Retinal pigment epithelial cell (primary cell): ENCODE measurements at regions not wholly inside any gene's neighbourhood (a gene's known extent, or its start where the extent isn't known, plus 50 kb on each side); places are given as distances from the start of the nearest gene placed in this dataset.

Source experiments
- DNase-seq: peaks from one replicate; pipeline ENCODE4 v3.0.0-alpha.2; 2010; ENCODE audit warnings: low read depth
- H3K4me3 ChIP-seq: 2 replicates; pipeline ENCODE4 v1.5.1; 2011; ENCODE audit warnings: mild to moderate bottlenecking, low read length, control low read depth, moderate library complexity
- TF ChIP-seq, protein P1 (sequence below): conservative IDR thresholded peaks from 2 replicates; pipeline ENCODE4 v1.5.1; 2011; ENCODE audit warnings: low read depth, low read length, control low read depth, inconsistent platforms

DNA sequence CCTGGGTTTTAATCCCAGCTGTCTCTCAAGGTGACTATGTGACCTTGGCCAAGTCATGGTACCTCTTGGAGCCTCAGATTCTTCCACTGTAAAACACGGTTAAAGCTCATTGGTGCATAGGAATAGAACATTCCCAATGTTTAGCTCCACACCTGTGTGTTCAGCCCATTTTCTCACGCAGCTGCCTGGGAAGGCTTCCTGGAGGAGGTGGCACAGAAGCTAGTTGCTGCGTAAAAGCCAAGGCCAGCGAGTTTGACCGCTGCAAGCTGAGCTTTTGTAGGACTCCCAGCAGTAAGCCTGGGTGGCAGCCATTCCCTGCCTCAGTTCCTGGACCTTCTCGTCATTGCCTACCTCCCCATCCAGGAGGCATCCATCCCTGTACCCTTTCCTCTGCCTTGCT lies 326.6 kb downstream of the RPS24 start:
- TF ChIP-seq, protein P1, sequence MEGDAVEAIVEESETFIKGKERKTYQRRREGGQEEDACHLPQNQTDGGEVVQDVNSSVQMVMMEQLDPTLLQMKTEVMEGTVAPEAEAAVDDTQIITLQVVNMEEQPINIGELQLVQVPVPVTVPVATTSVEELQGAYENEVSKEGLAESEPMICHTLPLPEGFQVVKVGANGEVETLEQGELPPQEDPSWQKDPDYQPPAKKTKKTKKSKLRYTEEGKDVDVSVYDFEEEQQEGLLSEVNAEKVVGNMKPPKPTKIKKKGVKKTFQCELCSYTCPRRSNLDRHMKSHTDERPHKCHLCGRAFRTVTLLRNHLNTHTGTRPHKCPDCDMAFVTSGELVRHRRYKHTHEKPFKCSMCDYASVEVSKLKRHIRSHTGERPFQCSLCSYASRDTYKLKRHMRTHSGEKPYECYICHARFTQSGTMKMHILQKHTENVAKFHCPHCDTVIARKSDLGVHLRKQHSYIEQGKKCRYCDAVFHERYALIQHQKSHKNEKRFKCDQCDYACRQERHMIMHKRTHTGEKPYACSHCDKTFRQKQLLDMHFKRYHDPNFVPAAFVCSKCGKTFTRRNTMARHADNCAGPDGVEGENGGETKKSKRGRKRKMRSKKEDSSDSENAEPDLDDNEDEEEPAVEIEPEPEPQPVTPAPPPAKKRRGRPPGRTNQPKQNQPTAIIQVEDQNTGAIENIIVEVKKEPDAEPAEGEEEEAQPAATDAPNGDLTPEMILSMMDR = no peak
- DNase-seq = no peak
- H3K4me3 ChIP-seq = no peak overlapping the region

DNA sequence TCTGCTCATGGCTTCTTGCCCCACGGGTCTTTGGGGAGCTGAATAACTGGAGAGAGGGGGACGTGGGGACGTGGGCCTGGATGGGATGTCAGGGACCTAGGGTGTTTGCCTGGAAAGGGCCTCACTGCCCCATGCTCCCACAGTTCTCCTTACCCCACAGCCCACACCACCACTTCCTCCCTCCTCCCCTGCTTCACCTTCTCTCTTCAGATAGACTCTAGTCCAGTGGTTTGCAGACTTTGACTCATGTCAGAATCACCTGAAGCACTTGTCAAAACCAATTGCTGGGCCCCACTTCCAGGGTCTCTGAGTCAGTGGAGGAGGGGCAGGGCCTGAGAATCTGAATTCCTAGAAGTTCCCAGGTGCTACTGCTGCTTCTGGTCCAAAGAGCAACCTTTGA lies 327.4 kb downstream of the RPS24 start:
- TF ChIP-seq, protein P1 = no peak
- no peak for DNase-seq
- no peak overlapping the region for H3K4me3 ChIP-seq

DNA sequence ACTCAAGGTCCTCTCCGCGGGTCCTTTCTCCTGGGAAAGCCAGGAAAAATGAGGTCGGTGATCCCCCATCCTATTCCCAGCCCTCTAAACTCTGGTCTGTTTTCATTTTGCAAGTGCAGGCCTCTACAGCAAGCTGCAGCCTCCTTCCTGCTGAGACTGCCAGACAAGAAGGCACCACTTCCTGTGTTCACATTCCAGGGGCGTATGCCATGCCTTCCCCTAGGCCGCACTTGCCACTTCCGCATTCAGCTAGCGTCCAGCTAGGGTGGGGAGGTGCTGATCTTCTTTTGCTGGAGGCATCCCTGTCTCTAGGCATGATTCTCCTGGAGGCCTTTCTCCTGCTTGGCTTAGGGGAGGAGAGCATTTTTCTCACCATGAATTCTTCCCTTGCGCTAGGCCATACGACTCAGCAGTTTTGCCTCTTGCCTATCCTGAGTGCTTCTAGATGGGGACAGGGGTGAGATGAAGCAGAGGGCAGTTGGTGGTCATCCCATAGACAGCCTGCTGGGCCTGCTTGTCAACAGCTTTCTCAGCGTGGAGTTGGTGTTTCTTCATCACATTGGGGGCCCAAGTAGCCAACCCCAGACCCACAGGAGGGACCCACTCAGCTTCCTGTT lies 328.9 kb downstream of the RPS24 start:
- H3K4me3 ChIP-seq = no peak overlapping the region
- TF ChIP-seq, protein P1 = no peak
- DNase-seq = no peak

DNA sequence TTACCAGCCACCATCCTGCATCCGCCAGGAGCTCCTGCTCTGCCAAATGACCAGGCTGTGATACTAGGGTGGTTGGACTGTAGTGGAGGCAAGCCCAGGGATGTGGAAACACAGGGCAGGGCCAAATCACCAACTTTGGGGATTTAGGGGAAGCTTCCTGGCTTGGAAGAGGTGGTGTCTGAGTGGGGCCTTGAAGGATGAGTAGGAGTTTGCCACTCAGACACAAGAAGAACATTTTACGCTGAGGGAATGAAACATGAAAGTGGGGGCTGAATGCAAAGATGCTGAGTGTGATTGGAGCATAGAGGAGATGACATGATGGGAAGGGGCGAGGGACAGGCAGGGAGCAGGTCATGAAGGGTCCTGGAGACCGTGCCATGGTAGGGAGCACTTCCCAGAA lies 329.5 kb downstream of the RPS24 start:
- TF ChIP-seq, protein P1 = no peak
- DNase-seq = no peak
- H3K4me3 ChIP-seq = no peak overlapping the region

DNA sequence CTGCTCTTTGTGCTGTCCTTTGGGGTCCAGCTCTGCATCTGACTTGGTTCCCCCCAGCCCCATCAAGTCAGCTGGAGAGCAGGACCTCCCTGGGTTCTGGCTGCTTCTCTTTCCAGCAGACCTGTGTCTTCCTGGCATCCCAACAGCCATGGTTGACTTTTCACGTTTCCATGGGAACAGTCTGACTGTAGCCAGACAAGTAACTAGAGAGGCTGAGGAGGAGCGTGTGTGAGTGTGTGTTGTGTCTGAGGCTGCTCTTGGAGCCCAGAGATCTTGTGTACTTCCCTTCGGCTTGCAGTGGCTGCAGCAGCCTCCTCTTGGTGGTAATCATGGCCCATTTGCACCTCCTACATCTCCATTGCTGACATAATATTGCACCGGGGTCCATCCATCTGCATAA lies 332.0 kb downstream of the RPS24 start:
- no peak overlapping the region for H3K4me3 ChIP-seq
- TF ChIP-seq, protein P1 = no peak
- no peak for DNase-seq

DNA sequence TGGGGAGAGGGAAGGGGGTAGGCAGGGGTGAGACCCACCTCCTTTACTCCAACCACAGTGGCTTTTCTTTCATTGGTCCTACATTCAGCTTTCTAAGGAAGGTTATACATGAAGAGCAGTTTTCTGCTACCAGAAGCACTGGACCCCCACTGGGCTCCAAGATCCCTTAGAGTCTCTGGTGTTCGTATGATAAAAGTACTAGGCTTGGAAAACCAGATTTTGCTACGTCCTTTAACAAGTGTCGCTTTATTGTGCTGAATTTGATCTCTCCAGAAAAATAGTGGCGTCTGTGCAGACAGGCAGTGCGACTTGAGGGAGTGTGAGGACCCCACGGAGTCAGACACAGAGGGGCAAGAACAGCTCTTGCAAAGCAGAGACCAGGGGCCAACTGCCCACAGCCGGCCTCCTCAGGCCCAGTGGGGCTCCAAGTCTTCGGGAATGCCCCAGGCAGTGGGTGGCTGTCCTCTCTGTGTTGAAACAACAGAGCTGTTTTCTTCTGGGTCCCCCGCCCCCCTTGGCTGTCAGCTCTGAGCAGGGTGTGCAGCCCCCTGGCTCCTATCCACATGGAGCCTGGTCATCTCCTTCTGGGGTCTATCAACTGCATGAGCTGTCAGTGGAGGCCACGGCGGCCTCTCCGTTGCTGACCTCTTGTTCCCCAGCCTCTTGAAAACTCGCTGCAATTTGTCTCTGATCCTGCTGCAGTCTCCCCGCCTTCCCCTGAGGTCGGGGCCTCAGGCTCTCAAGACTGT lies 333.2 kb downstream of the RPS24 start:
- DNase-seq = no peak
- no peak overlapping the region for H3K4me3 ChIP-seq
- TF ChIP-seq, protein P1 = no peak

DNA sequence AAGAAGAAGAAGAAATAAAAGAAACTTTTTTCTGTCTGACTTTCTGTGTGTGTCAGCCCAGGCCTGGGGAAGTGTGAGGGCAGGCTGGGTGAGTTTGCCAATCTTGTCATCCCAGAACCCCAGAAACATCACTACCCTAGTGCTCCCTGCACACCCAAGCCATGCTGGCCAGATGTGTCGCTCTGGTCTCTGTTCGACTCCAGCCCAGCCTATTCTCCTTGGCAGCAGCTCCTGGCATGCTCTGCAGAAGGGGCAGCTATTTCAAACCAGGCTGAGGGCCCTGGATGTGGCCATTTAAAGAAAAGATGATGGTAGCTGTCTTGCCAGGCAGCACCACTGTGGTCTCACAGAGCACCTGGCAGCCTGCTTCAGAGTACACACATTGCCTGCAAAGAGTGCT lies 334.1 kb downstream of the RPS24 start:
- no peak overlapping the region for H3K4me3 ChIP-seq
- TF ChIP-seq, protein P1 = no peak
- no peak for DNase-seq
